PC-9 (cell line): ENCODE measurements at regions not wholly inside any gene's neighbourhood (a gene's known extent, or its start where the extent isn't known, plus 50 kb on each side); places are given as distances from the start of the nearest gene placed in this dataset.

Source experiments
- EZH2 ChIP-seq: fragments of 200-600 bp; sonication (generic); IDR thresholded peaks from 2 replicates; pipeline ENCODE4 v1.8.0; 2017; ENCODE audit warnings: antibody characterized with exemption, low read depth
- TF ChIP-seq, protein P1 (sequence below): fragments of 200-600 bp; sonication (generic); conservative IDR thresholded peaks from 2 replicates; pipeline ENCODE4 v1.6.1; 2017; ENCODE audit warnings: mixed run types, antibody characterized with exemption, mild to moderate bottlenecking, moderate library complexity

DNA sequence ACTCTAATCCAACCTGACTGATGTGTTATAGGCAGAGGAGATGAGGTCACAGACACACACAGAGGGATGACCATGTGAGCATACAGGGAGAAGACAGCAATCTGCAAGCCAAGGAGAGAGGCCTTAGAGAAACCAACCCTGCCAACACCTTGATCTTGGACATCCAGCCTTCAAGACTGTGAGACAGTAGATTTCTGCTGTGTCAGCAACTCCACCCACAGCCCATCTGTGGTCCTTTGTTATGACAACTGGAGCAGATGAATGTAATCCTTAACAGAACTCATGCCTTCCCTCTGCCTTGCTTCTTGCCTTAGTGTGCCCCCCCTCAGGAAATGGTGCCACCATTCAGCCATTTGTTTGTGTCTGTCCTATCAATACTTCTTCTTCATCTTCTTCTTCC is 107.4 kb downstream of the NXNL2 start:
- TF ChIP-seq, protein P1, sequence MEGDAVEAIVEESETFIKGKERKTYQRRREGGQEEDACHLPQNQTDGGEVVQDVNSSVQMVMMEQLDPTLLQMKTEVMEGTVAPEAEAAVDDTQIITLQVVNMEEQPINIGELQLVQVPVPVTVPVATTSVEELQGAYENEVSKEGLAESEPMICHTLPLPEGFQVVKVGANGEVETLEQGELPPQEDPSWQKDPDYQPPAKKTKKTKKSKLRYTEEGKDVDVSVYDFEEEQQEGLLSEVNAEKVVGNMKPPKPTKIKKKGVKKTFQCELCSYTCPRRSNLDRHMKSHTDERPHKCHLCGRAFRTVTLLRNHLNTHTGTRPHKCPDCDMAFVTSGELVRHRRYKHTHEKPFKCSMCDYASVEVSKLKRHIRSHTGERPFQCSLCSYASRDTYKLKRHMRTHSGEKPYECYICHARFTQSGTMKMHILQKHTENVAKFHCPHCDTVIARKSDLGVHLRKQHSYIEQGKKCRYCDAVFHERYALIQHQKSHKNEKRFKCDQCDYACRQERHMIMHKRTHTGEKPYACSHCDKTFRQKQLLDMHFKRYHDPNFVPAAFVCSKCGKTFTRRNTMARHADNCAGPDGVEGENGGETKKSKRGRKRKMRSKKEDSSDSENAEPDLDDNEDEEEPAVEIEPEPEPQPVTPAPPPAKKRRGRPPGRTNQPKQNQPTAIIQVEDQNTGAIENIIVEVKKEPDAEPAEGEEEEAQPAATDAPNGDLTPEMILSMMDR: no peak
- no peak for TF ChIP-seq EZH2
